Smooth muscle cell (in vitro differentiated cells): ENCODE measurements at regions not wholly inside any gene's neighbourhood (a gene's known extent, or its start where the extent isn't known, plus 50 kb on each side); places are given as distances from the start of the nearest gene placed in this dataset.

ENCODE experiments used
- DNase-seq: peaks from one replicate; lab custom pipeline; 2025; ENCODE audit not compliant: unreplicated experiment; lab: John Stamatoyannopoulos, UW
- H2AFZ ChIP-seq: fragments of 200-600 bp; sonication (generic); 2 replicates; pipeline ENCODE4 v1.6.0; 2016; ENCODE audit warnings: antibody characterized with exemption, low read depth, mild to moderate bottlenecking
- H3F3A ChIP-seq: fragments of 200-600 bp; sonication (generic); 2 replicates; pipeline ENCODE4 v1.6.0; 2017; ENCODE audit warnings: antibody characterized with exemption, low read depth
- H3K27ac ChIP-seq: fragments of 200-600 bp; sonication (generic); 2 replicates; pipeline ENCODE4 v1.5.1; 2016; ENCODE audit warnings: low read depth, mild to moderate bottlenecking
- H3K27me3 ChIP-seq: fragments of 200-600 bp; sonication (generic); 2 replicates; pipeline ENCODE4 v1.6.1; 2016; ENCODE audit warnings: low read depth, mild to moderate bottlenecking
- H3K36me3 ChIP-seq: fragments of 200-600 bp; sonication (generic); 2 replicates; pipeline ENCODE4 v1.5.1; 2016; ENCODE audit warnings: low read depth
- H3K4me1 ChIP-seq: fragments of 200-600 bp; sonication (generic); 2 replicates; pipeline ENCODE4 v1.5.1; 2016; ENCODE audit warnings: low read depth
- H3K4me2 ChIP-seq: fragments of 200-600 bp; sonication (generic); 2 replicates; pipeline ENCODE4 v1.6.0; 2016; ENCODE audit warnings: mild to moderate bottlenecking
- H3K4me3 ChIP-seq: fragments of 200-600 bp; sonication (generic); 2 replicates; pipeline ENCODE4 v1.5.1; 2016; ENCODE audit warnings: mild to moderate bottlenecking
- H3K79me2 ChIP-seq: fragments of 200-600 bp; sonication (generic); 2 replicates; pipeline ENCODE4 v1.6.0; 2016; ENCODE audit warnings: low read depth, mild to moderate bottlenecking
- H3K9ac ChIP-seq: fragments of 200-600 bp; sonication (generic); 2 replicates; pipeline ENCODE4 v1.6.0; 2016; ENCODE audit warnings: low read depth
- H3K9me3 ChIP-seq: fragments of 200-600 bp; sonication (generic); replicated peaks from 2 replicates; pipeline ENCODE4 v1.5.1; 2016; ENCODE audit warnings: low read depth
- H4K20me1 ChIP-seq: fragments of 200-600 bp; sonication (generic); 2 replicates; pipeline ENCODE4 v1.6.0; 2016; ENCODE audit warnings: low read depth
- CTCF ChIP-seq: fragments of 200-600 bp; sonication (generic); IDR thresholded peaks from 2 replicates; pipeline ENCODE4 v1.5.1; 2017; ENCODE audit warnings: borderline replicate concordance, mild to moderate bottlenecking, antibody characterized with exemption; ENCODE audit not compliant: insufficient read depth, poor library complexity, severe bottlenecking
- WGBS: methylation state at CpG from one replicate; pipeline ENCODE4 v1.1.7; 2016; ENCODE audit warnings: low lambda C conversion rate; 5-methylcytosine and 5-hydroxymethylcytosine counted together

- H3K4me3 ChIP-seq, result no peak overlapping the region
Observed at GRCh38 chr1:70855203-70855602, 192.4 kb downstream of the PTGER3 start.

GRCh38 chr1:70856201-70856600 lies 191.4 kb downstream of the PTGER3 start:
- Histone ChIP-seq H3K9ac (no peak overlapping the region), H4K20me1 (no peaks in the 10 kb centered on the region), H2AFZ (no peak overlapping the region), H3K79me2 (no peaks in the 10 kb centered on the region), H3K27me3 (no peaks in the 10 kb centered on the region), H3F3A (no peaks in the 10 kb centered on the region), H3K4me2 (no peak overlapping the region), H3K9me3 (no peaks in the 10 kb centered on the region), H3K4me1 (no peaks in the 10 kb centered on the region), H3K4me3 (no peak overlapping the region), H3K27ac (no peak overlapping the region), H3K36me3 (no peaks in the 10 kb centered on the region)
- DNase-seq, result no peak
- TF ChIP-seq CTCF, result no peak
- WGBS, result 92% methylated on average over 2 of the region's 2 CpGs

More at GRCh38 chr1:70855203-70855602, 192.4 kb downstream of the PTGER3 start:
- TF ChIP-seq CTCF, result no peak
- Histone ChIP-seq H3K27me3 (no peaks in the 10 kb centered on the region), H3K9ac (no peak overlapping the region), H4K20me1 (no peaks in the 10 kb centered on the region), H3K79me2 (no peaks in the 10 kb centered on the region), H3K27ac (no peak overlapping the region), H2AFZ (no peak overlapping the region), H3K36me3 (no peaks in the 10 kb centered on the region), H3F3A (no peaks in the 10 kb centered on the region), H3K9me3 (no peaks in the 10 kb centered on the region), H3K4me1 (no peaks in the 10 kb centered on the region), H3K4me2 (no peak overlapping the region)
- DNase-seq, result no peak
- WGBS, result 74% methylated on average over 5 of the region's 5 CpGs

GRCh38 chr1:70863239-70863638 lies 184.4 kb downstream of the PTGER3 start:
- 100% methylated on average over 1 of the region's 1 CpG for WGBS
- no peak for TF ChIP-seq CTCF

GRCh38 chr1:70864302-70864701 lies 183.3 kb downstream of the PTGER3 start:
- Histone ChIP-seq H3K4me1 (no peaks in the 10 kb centered on the region), H3K4me2 (peak overlapping the region; percentile 9), H2AFZ (no peak overlapping the region), H3K4me3 (no peak overlapping the region), H3K79me2 (no peaks in the 10 kb centered on the region), H4K20me1 (no peaks in the 10 kb centered on the region), H3K27me3 (no peaks in the 10 kb centered on the region), H3K9ac (peak overlapping the region; percentile 21), H3K36me3 (no peaks in the 10 kb centered on the region), H3K27ac (peak overlapping the region; percentile 72), H3K9me3 (no peaks in the 10 kb centered on the region), H3F3A (no peaks in the 10 kb centered on the region)
- WGBS, result 18% methylated on average over 2 of the region's 2 CpGs
- DNase-seq, result no peak
- TF ChIP-seq CTCF, result no peak

More at GRCh38 chr1:70863239-70863638, 184.4 kb downstream of the PTGER3 start:
- Histone ChIP-seq H3K9ac (no peak overlapping the region), H3K27ac (peak overlapping the region; percentile 53), H3F3A (no peaks in the 10 kb centered on the region), H2AFZ (no peak overlapping the region), H3K4me1 (no peaks in the 10 kb centered on the region), H3K4me3 (no peak overlapping the region), H3K4me2 (no peak overlapping the region), H3K36me3 (no peaks in the 10 kb centered on the region), H4K20me1 (no peaks in the 10 kb centered on the region), H3K27me3 (no peaks in the 10 kb centered on the region), H3K9me3 (no peaks in the 10 kb centered on the region), H3K79me2 (no peaks in the 10 kb centered on the region)
- DNase-seq, result no peak
